WTC11 (cell line): ENCODE measurements at regions not wholly inside any gene's neighbourhood (a gene's known extent, or its start where the extent isn't known, plus 50 kb on each side); places are given as distances from the start of the nearest gene placed in this dataset.

Experiments
- ATAC-seq: fragments of 200-7000 bp; cut with Tn5 transposase; 2 replicates; pipeline ENCODE4 v1.10.0; 2021; ENCODE audit warnings: mild to moderate bottlenecking, moderate library complexity
- CTCF ChIA-PET: fragments of 300-600 bp; sonication (Branson Sonifier 250); formaldehyde crosslinking; loops from one replicate; lab custom pipeline; 2021; ENCODE audit warnings: antibody characterized with exemption; lab: Charles Lee
- POLR2A ChIA-PET: fragments of 350-600 bp; sonication (Branson Sonifier 250); formaldehyde crosslinking; loops from one replicate; lab custom pipeline; 2021; ENCODE audit warnings: antibody characterized with exemption; lab: Charles Lee
- DNase-seq: peaks from one replicate; pipeline ENCODE4 v3.0.0; 2021; ENCODE audit warnings: low spot score
- H3K27ac Mint-ChIP-seq: 2 replicates; pipeline ENCODE4 v1.8.0; 2021; ENCODE audit warnings: mixed read lengths
- H3K27me3 Mint-ChIP-seq: 2 replicates; pipeline ENCODE4 v1.8.0; 2021; ENCODE audit warnings: low read depth, mild to moderate bottlenecking, moderate library complexity, mixed read lengths
- H3K36me3 Mint-ChIP-seq: 2 replicates; pipeline ENCODE4 v1.8.0; 2021; ENCODE audit warnings: mixed read lengths
- H3K4me1 Mint-ChIP-seq: 2 replicates; pipeline ENCODE4 v1.8.0; 2022; ENCODE audit warnings: mixed read lengths
- H3K4me3 Mint-ChIP-seq: 2 replicates; pipeline ENCODE4 v1.8.0; 2021; ENCODE audit warnings: mild to moderate bottlenecking, moderate library complexity, mixed read lengths
- H3K9me3 Mint-ChIP-seq: 2 replicates; pipeline ENCODE4 v1.8.0; 2021; ENCODE audit warnings: mixed read lengths
- CREB1 ChIP-seq: sonication (generic); formaldehyde crosslinking; IDR thresholded peaks from 2 replicates; pipeline ENCODE4 v1.8.0; 2023; ENCODE audit warnings: mild to moderate bottlenecking, missing genetic modification reagents
- CREM ChIP-seq: sonication (generic); formaldehyde crosslinking; IDR thresholded peaks from 2 replicates; pipeline ENCODE4 v1.8.1; 2022; ENCODE audit warnings: mild to moderate bottlenecking, missing genetic modification reagents, moderate library complexity
- E2F1 ChIP-seq: sonication (generic); formaldehyde crosslinking; IDR thresholded peaks from 2 replicates; pipeline ENCODE4 v1.8.0; 2022; ENCODE audit warnings: mild to moderate bottlenecking, missing genetic modification reagents
- E2F5 ChIP-seq: sonication (generic); formaldehyde crosslinking; IDR thresholded peaks from 2 replicates; pipeline ENCODE4 v1.8.1; 2022; ENCODE audit warnings: mild to moderate bottlenecking, moderate library complexity, missing genetic modification reagents
- ESRRA ChIP-seq: sonication (generic); formaldehyde crosslinking; IDR thresholded peaks from 2 replicates; pipeline ENCODE4 v1.8.1; 2022; ENCODE audit warnings: mild to moderate bottlenecking, missing genetic modification reagents, borderline replicate concordance
- FOXJ3 ChIP-seq: sonication (generic); formaldehyde crosslinking; IDR thresholded peaks from 2 replicates; pipeline ENCODE4 v1.9.0; 2021; ENCODE audit warnings: missing genetic modification reagents, mild to moderate bottlenecking, borderline replicate concordance
- FOXP1 ChIP-seq: sonication (generic); formaldehyde crosslinking; IDR thresholded peaks from 2 replicates; pipeline ENCODE4 v1.8.0; 2022; ENCODE audit warnings: missing genetic modification reagents, mild to moderate bottlenecking, moderate library complexity, borderline replicate concordance
- HMGXB4 ChIP-seq: sonication (generic); formaldehyde crosslinking; IDR thresholded peaks from 2 replicates; pipeline ENCODE4 v1.8.1; 2023; ENCODE audit warnings: mild to moderate bottlenecking, moderate library complexity, missing genetic modification reagents
- NR2C2 ChIP-seq: sonication (generic); formaldehyde crosslinking; IDR thresholded peaks from 2 replicates; pipeline ENCODE4 v1.8.0; 2022; ENCODE audit warnings: mild to moderate bottlenecking, missing genetic modification reagents
- NR3C1 ChIP-seq: sonication (generic); formaldehyde crosslinking; conservative IDR thresholded peaks from 2 replicates; pipeline ENCODE4 v1.8.1; 2023; ENCODE audit warnings: low read depth, mild to moderate bottlenecking, missing genetic modification reagents
- RELA ChIP-seq: sonication (generic); formaldehyde crosslinking; IDR thresholded peaks from 2 replicates; pipeline ENCODE4 v1.8.1; 2022; ENCODE audit warnings: missing genetic modification reagents, mild to moderate bottlenecking, borderline replicate concordance
- SOX15 ChIP-seq: fragments of 250-450 bp; sonication (Bioruptor Pico); IDR thresholded peaks from 2 replicates; pipeline ENCODE4 v1.9.0; 2021; ENCODE audit warnings: mild to moderate bottlenecking
- TEAD4 ChIP-seq: sonication (generic); formaldehyde crosslinking; IDR thresholded peaks from 2 replicates; pipeline ENCODE4 v1.8.0; 2022; ENCODE audit warnings: mild to moderate bottlenecking, missing genetic modification reagents
- TP53 ChIP-seq: sonication (generic); formaldehyde crosslinking; IDR thresholded peaks from 2 replicates; pipeline ENCODE4 v1.8.1; 2023; ENCODE audit warnings: mild to moderate bottlenecking, missing genetic modification reagents
- ZNF138 ChIP-seq: sonication (generic); formaldehyde crosslinking; conservative IDR thresholded peaks from 2 replicates; pipeline ENCODE4 v1.8.1; 2022; ENCODE audit warnings: mild to moderate bottlenecking, moderate library complexity, missing genetic modification reagents
- ZNF219 ChIP-seq: sonication (generic); formaldehyde crosslinking; IDR thresholded peaks from 2 replicates; pipeline ENCODE4 v1.8.0; 2023; ENCODE audit warnings: missing genetic modification reagents, mild to moderate bottlenecking, borderline replicate concordance
- ZNF317 ChIP-seq: sonication (generic); formaldehyde crosslinking; IDR thresholded peaks from 2 replicates; pipeline ENCODE4 v1.8.1; 2023; ENCODE audit warnings: low read depth, mild to moderate bottlenecking, moderate library complexity, missing genetic modification reagents, borderline replicate concordance
- ZNF396 ChIP-seq: fragments of 250-450 bp; sonication (Bioruptor Pico); IDR thresholded peaks from 2 replicates; pipeline ENCODE4 v1.8.0; 2021; ENCODE audit warnings: mild to moderate bottlenecking, moderate library complexity, borderline replicate concordance
- TF ChIP-seq, protein P1 (sequence below): sonication (generic); formaldehyde crosslinking; IDR thresholded peaks from 2 replicates; pipeline ENCODE4 v1.8.1; 2023; ENCODE audit warnings: mild to moderate bottlenecking, missing genetic modification reagents
- TF ChIP-seq, protein P2 (sequence below): sonication (generic); formaldehyde crosslinking; IDR thresholded peaks from 2 replicates; pipeline ENCODE4 v1.8.0; 2023; ENCODE audit warnings: missing genetic modification reagents, mild to moderate bottlenecking, borderline replicate concordance

DNA sequence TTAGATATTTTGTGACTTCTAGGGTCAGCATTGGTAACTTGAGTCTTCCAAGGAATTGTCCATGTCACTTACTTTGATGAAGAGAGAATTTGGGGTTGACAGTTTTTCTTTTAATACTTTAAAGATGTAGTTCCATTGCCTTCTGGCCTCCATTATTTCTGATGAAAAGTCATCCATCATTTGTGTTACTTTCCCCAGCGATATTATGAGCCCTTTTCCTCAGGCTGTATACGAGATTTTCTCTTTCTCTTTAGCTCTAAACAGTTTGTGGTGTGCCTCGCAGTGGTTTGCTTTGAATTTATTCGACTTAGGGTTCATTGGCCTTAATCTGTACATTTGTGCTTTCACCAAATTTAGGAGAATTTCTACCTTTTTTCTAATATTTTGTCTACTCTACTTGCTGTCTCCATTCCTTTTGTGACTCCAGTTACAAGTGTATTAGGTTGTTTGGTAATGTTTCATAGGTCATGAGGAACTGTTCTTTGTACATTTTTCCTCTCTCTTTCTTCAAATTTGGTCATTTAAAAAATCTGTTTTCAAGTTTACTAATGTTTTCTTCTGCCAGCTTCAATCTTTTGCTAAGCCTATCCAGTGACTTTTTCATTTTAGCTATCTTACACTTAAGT, 131.4 kb upstream of the OTOS start:
- POLR2A ChIA-PET = interaction anchor here (0.6 kb wide), 1 partner anchor 60 kb away, joined by 3 read pairs; no protein-coding TSS in a partner anchor
- ATAC-seq (no peak), DNase-seq (no peak)
- TF ChIP-seq ZNF396 = no peak
- TF ChIP-seq ZNF317 (CRISPR knock-in tag) = peak; percentile 95
- TF ChIP-seq, all 79 proteins: peak for 1
- Mint-ChIP-seq H3K36me3 (peaks cover 20% of the 10 kb centered on the region), H3K27ac (no peak overlapping the region), H3K4me1 (no peaks in the 10 kb centered on the region), H3K27me3 (peaks cover 50% of the 10 kb centered on the region), H3K4me3 (no peak overlapping the region), H3K9me3 (peaks cover 72% of the 10 kb centered on the region)
- CTCF ChIA-PET = no interaction called here

- H3K9me3 Mint-ChIP-seq = peaks cover 41% of the 10 kb centered on the region
- ATAC-seq (no peak), DNase-seq (no peak)
- H3K27ac Mint-ChIP-seq = no peak overlapping the region
- H3K27me3 Mint-ChIP-seq = peaks cover 41% of the 10 kb centered on the region
- TF ChIP-seq E2F5 (CRISPR knock-in tag) = no peak
- no peak for TF ChIP-seq FOXJ3 (CRISPR knock-in tag)
- no peak for TF ChIP-seq NR2C2
- TF ChIP-seq ESRRA = no peak
- no peak for TF ChIP-seq ZNF396
- no peak for TF ChIP-seq RELA
- no peak for TF ChIP-seq ZNF219
- no peak for TF ChIP-seq ZNF317 (CRISPR knock-in tag)
- TF ChIP-seq SOX15 (CRISPR knock-in tag) = no peak
- no peak for TF ChIP-seq HMGXB4
- TF ChIP-seq, protein P1, sequence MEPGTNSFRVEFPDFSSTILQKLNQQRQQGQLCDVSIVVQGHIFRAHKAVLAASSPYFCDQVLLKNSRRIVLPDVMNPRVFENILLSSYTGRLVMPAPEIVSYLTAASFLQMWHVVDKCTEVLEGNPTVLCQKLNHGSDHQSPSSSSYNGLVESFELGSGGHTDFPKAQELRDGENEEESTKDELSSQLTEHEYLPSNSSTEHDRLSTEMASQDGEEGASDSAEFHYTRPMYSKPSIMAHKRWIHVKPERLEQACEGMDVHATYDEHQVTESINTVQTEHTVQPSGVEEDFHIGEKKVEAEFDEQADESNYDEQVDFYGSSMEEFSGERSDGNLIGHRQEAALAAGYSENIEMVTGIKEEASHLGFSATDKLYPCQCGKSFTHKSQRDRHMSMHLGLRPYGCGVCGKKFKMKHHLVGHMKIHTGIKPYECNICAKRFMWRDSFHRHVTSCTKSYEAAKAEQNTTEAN (CRISPR knock-in tag) = no peak
- no peak for TF ChIP-seq FOXP1 (CRISPR knock-in tag)
- no peak for TF ChIP-seq TEAD4 (CRISPR knock-in tag)
- POLR2A ChIA-PET = no interaction called here
- no peaks in the 10 kb centered on the region for H3K4me1 Mint-ChIP-seq
- no peak overlapping the region for H3K4me3 Mint-ChIP-seq
- peaks cover 18% of the 10 kb centered on the region for H3K36me3 Mint-ChIP-seq
- CTCF ChIA-PET = no interaction called here
Measured at GRCh38 chr2:240275386-240275785, 134.9 kb upstream of the OTOS start.

DNA sequence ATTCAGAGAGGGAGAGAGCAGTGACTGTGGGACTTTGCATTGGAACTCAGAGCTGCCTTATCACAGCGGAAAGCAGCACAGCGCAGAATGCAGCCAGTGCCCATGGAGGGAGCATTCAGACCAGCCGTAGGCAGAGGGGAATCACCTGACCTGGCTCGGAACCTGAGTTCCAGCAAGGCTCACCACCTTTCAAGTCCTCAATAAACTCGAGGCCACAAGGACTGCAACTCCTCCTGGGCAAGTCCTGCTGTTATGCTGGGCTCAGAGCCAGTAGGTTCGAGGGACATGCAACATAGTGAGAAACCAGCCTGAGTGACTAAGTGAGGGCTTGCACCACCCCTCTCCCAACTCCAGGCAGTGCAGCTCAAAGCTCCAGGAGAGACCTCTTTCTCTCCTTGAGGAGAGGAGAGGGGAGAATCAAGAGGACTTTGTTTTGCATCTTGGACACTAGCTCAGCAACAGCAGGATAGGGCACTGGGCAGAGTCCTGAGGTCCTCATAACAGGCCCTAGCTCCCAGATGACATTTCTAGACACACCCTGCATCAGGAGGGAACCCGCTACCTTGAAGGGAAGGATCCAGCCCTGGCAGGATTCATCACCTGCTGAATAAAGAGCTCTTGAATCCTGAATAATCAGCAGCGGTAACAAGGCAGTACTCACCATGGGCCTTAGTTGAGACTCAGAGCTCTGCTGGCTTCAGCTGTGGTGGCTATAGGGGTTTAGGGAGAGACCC, 136.8 kb upstream of the OTOS start:
- H3K4me1 Mint-ChIP-seq = no peaks in the 10 kb centered on the region
- ChIA-PET CTCF (no interaction called here), POLR2A (no interaction called here)
- ATAC-seq = no peak
- no peak overlapping the region for H3K4me3 Mint-ChIP-seq
- no peak overlapping the region for H3K27ac Mint-ChIP-seq
- peaks cover 7% of the 10 kb centered on the region for H3K36me3 Mint-ChIP-seq
- peaks cover 41% of the 10 kb centered on the region for H3K27me3 Mint-ChIP-seq
- H3K9me3 Mint-ChIP-seq = peaks cover 28% of the 10 kb centered on the region
- no peak for DNase-seq
- TF ChIP-seq, protein P2, sequence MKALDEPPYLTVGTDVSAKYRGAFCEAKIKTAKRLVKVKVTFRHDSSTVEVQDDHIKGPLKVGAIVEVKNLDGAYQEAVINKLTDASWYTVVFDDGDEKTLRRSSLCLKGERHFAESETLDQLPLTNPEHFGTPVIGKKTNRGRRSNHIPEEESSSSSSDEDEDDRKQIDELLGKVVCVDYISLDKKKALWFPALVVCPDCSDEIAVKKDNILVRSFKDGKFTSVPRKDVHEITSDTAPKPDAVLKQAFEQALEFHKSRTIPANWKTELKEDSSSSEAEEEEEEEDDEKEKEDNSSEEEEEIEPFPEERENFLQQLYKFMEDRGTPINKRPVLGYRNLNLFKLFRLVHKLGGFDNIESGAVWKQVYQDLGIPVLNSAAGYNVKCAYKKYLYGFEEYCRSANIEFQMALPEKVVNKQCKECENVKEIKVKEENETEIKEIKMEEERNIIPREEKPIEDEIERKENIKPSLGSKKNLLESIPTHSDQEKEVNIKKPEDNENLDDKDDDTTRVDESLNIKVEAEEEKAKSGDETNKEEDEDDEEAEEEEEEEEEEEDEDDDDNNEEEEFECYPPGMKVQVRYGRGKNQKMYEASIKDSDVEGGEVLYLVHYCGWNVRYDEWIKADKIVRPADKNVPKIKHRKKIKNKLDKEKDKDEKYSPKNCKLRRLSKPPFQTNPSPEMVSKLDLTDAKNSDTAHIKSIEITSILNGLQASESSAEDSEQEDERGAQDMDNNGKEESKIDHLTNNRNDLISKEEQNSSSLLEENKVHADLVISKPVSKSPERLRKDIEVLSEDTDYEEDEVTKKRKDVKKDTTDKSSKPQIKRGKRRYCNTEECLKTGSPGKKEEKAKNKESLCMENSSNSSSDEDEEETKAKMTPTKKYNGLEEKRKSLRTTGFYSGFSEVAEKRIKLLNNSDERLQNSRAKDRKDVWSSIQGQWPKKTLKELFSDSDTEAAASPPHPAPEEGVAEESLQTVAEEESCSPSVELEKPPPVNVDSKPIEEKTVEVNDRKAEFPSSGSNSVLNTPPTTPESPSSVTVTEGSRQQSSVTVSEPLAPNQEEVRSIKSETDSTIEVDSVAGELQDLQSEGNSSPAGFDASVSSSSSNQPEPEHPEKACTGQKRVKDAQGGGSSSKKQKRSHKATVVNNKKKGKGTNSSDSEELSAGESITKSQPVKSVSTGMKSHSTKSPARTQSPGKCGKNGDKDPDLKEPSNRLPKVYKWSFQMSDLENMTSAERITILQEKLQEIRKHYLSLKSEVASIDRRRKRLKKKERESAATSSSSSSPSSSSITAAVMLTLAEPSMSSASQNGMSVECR = no peak
- TF ChIP-seq RELA (no peak), ZNF138 (CRISPR knock-in tag) (no peak), E2F1 (CRISPR knock-in tag) (no peak), CREB1 (CRISPR knock-in tag) (no peak), CREM (CRISPR knock-in tag) (no peak), NR3C1 (CRISPR knock-in tag) (no peak), TP53 (CRISPR knock-in tag) (no peak)
